Activated naive CD4-positive, alpha-beta T cell treated with anti-CD3 and anti-CD28 coated beads, Interleukin-2, amount 50 U/mL, for 72 hours (primary cell): ENCODE measurements at regions not wholly inside any gene's neighbourhood (a gene's known extent, or its start where the extent isn't known, plus 50 kb on each side); places are given as distances from the start of the nearest gene placed in this dataset.
A peak's percentile ranks its signal among the peaks of the same experiment; 100 is the strongest.

ENCODE experiments used
- ATAC-seq, 2 donors: fragments of 150-1000 bp; cut with Tn5 transposase; 2 replicates each; pipeline ENCODE4 v1.10.0; 2021; ENCODE audit warnings: mild to moderate bottlenecking in 2 of 2, moderate library complexity in 2 of 2
- DNase-seq, 2 donors: peaks; one replicate each; pipeline ENCODE4 v3.0.0; 2021 to 2022; ENCODE audit warnings: low spot score in 2 of 2
- H3K27ac Mint-ChIP-seq, 2 donors: one replicate each; pipeline ENCODE4 v1.8.0; 2022; ENCODE audit warnings: mild to moderate bottlenecking in 2 of 2, mixed read lengths in 2 of 2
- H3K36me3 Mint-ChIP-seq, 2 donors: one replicate each; pipeline ENCODE4 v1.8.0; 2022; ENCODE audit warnings: mixed read lengths in 2 of 2
- H3K9me3 Mint-ChIP-seq, 2 donors: one replicate each; pipeline ENCODE4 v1.8.0; 2022; ENCODE audit warnings: mixed read lengths in 2 of 2

DNA sequence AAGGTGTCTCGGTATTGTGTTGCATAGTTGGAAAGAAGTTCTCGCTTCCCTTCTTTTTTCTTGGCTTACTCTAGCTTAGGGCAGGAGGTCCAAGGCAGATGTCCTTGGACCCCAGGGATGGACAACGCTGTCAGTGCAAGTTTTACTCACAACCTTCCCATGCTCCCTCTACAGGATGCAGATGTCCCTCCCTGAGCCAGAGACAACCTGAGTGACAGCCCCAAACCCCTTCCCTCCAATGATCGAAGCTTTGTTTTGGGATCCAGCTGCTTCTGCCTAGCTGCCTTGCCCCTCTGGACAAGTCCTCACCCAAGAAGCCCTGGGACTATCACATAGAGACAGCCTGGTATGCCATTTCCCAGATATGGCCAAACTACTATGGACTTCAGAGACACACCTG is 112.0 kb upstream of the RAP1B start:
- H3K27ac Mint-ChIP-seq = no peak overlapping the region
- no peaks in the 10 kb centered on the region for H3K9me3 Mint-ChIP-seq
- ATAC-seq (no peak), DNase-seq (no peak)
- H3K36me3 Mint-ChIP-seq = peaks cover 0 to 5% of the 10 kb centered on the region in 2 donors

DNA sequence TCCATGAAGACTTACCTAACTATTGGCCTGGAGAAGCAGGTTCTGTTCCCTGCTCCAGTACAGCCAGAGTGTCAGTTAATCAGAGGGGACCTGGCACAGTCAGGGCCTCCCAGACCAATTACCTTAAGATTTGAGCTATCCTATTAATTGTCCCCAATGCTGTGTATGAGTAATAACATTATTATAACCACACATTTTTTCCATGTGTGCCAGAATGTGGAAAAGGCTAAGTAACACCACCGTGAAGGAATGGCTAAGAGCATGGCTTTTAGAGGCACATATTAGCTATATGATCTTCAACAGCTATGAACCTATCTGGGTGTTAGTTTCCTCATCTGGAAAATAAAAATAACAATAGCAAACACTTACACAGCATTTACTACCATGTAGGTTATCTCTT is 111.1 kb upstream of the RAP1B start:
- no peak for DNase-seq
- Mint-ChIP-seq H3K9me3 (no peaks in the 10 kb centered on the region), H3K27ac (no peak overlapping the region), H3K36me3 (peaks cover 0 to 5% of the 10 kb centered on the region in 2 donors)
- ATAC-seq = no peak

- H3K27ac Mint-ChIP-seq = no peak overlapping the region
- ATAC-seq (no peak), DNase-seq (no peak)
- peaks cover 2 to 5% of the 10 kb centered on the region in 2 donors for H3K36me3 Mint-ChIP-seq
- H3K9me3 Mint-ChIP-seq = peaks cover 0 to 5% of the 10 kb centered on the region in 2 donors
These were observed 109.5 kb upstream of the RAP1B start for GRCh38 chr12:68501226-68501625.

DNA sequence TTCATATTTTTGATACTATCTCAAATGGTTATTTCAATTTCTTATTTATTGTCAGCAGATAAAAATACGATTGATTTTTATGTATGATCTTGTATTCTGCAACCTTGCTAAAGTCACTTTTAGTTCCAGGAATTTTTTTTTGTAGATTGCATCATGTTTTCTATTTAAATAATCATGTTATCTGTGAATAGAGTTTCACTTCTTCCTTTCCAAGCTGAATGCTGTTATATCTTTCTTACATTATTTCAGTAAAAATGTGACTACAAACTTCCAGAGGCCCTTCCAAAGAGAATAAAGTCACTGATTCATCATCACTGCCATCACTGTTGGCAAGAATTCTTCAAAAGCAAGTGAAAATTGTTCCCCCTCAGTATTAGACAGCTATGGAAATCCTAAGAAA is 104.7 kb upstream of the RAP1B start:
- DNase-seq = no peak
- Mint-ChIP-seq H3K27ac (no peak overlapping the region), H3K9me3 (peaks cover 0 to 11% of the 10 kb centered on the region in 2 donors), H3K36me3 (peaks cover 0 to 8% of the 10 kb centered on the region in 2 donors)
- ATAC-seq = no peak

GRCh38 chr12:68506619-68507018 is 104.1 kb upstream of the RAP1B start:
- Mint-ChIP-seq H3K27ac (no peak overlapping the region), H3K36me3 (peaks cover 0 to 8% of the 10 kb centered on the region in 2 donors)
- peak in 1 of 2 donors; percentile 40 for ATAC-seq

GRCh38 chr12:68507657-68508056 is 103.0 kb upstream of the RAP1B start:
- no peak for DNase-seq
- Mint-ChIP-seq H3K36me3 (peaks cover 0 to 11% of the 10 kb centered on the region in 2 donors), H3K9me3 (peaks cover 1 to 13% of the 10 kb centered on the region in 2 donors), H3K27ac (no peak overlapping the region)
- ATAC-seq = no peak

More at GRCh38 chr12:68506619-68507018, 104.1 kb upstream of the RAP1B start:
- DNase-seq = no peak
- H3K9me3 Mint-ChIP-seq = peaks cover 0 to 11% of the 10 kb centered on the region in 2 donors

- no peak for ATAC-seq
- Mint-ChIP-seq H3K9me3 (peaks cover 4 to 16% of the 10 kb centered on the region in 2 donors), H3K36me3 (peaks cover 0 to 14% of the 10 kb centered on the region in 2 donors), H3K27ac (no peak overlapping the region)
- no peak for DNase-seq
These were observed 102.1 kb upstream of the RAP1B start for GRCh38 chr12:68508576-68508975.

DNA sequence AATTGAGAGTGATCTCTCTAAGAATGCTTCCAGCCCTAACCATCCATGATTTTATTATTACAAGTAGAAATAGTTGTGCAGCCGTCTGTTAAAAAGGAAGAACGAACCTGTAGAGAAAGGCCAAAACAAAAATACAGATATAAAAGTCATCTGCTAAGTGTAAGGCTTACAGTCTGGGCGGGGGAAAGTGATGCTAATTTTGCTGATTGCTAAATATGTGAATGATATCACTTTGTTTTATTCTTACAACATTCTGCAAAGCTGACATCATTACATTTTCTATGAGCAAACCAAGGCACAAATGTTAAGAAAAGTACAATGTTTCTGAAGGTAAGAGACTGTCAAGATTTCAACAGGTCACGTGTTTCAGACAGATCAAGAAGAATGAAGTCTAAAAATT is 101.5 kb upstream of the RAP1B start:
- no peak for DNase-seq
- H3K27ac Mint-ChIP-seq = no peak overlapping the region
- H3K9me3 Mint-ChIP-seq = peaks cover 4 to 16% of the 10 kb centered on the region in 2 donors
- no peak for ATAC-seq
- peaks cover 0 to 14% of the 10 kb centered on the region in 2 donors for H3K36me3 Mint-ChIP-seq

- no peak for DNase-seq
- H3K27ac Mint-ChIP-seq = no peak overlapping the region
- no peak for ATAC-seq
These were observed 100.3 kb upstream of the RAP1B start for GRCh38 chr12:68510397-68510796.

DNA sequence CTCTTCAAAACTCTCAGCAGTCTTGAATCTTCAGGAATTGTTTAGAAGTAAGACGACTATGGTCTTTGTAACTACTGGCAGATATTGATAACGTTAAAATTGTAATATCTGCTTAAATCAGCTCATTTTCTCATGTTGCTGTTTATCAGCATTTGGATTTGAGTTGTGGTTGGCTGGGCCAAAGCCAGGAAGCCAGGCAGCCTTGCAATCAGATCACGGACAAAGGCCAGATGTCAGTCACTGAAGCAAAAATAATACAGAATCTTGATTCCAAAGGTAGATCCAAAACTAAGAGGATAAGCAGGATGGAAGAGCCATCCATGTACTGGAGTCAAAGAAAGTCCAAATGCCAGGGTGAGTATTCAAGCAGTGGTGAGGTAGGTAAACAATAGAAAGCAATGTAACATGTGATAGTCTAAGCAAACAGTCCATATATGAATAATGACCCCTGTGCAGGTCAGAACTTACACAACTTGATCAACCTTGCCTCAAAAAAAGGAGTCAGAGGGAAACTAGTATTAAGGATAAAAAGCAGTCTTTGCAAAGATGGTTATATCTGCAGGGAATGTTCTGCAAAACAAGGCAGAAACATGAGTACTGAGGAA is 95.8 kb upstream of the RAP1B start:
- H3K36me3 Mint-ChIP-seq = peaks cover 0 to 6% of the 10 kb centered on the region in 2 donors
- no peak overlapping the region for H3K27ac Mint-ChIP-seq
- DNase-seq (no peak), ATAC-seq (no peak)
- peaks cover 4 to 5% of the 10 kb centered on the region in 2 donors for H3K9me3 Mint-ChIP-seq

More at GRCh38 chr12:68510397-68510796, 100.3 kb upstream of the RAP1B start:
- Mint-ChIP-seq H3K36me3 (peaks cover 0 to 14% of the 10 kb centered on the region in 2 donors), H3K9me3 (peaks cover 4 to 16% of the 10 kb centered on the region in 2 donors)

GRCh38 chr12:68515793-68516192 is 94.9 kb upstream of the RAP1B start:
- peaks cover 4 to 5% of the 10 kb centered on the region in 2 donors for H3K9me3 Mint-ChIP-seq
- peaks cover 0 to 6% of the 10 kb centered on the region in 2 donors for H3K36me3 Mint-ChIP-seq

DNA sequence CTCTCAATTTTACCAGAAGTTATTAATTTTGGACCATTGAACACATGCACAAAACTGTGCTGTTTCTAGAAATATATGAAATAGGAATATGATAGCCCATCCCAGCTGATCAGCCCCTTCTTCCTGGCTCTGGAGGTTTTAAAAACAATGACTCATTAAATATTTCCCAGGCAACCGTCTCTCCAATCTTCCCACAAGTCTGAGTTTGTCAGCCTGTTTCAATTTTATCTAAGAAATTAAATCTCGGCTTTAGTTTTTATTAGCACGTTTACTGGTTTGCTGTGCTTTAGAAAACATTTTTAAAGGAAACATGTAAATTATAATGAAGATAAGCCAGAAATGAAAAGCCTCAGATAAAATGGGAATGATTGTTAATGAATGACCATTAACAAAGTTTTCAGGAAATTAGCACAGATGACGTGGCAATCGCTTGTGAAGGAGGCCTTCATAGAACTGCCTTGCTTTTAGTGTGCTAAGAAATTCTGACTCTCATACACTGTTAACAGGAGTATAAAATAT is 89.3 kb upstream of the RAP1B start:
- no peaks in the 10 kb centered on the region for H3K36me3 Mint-ChIP-seq
- no peaks in the 10 kb centered on the region for H3K9me3 Mint-ChIP-seq
- no peak overlapping the region for H3K27ac Mint-ChIP-seq
- DNase-seq (no peak), ATAC-seq (no peak)

More at GRCh38 chr12:68515793-68516192, 94.9 kb upstream of the RAP1B start:
- DNase-seq = no peak
- no peak overlapping the region for H3K27ac Mint-ChIP-seq
- ATAC-seq = no peak

GRCh38 chr12:68521848-68522502 is 88.7 kb upstream of the RAP1B start:
- Mint-ChIP-seq H3K27ac (no peak overlapping the region), H3K9me3 (no peaks in the 10 kb centered on the region), H3K36me3 (no peaks in the 10 kb centered on the region)
- ATAC-seq (no peak), DNase-seq (no peak)

- no peak for ATAC-seq
These were observed 81.2 kb upstream of the RAP1B start for GRCh38 chr12:68529466-68529865.

DNA sequence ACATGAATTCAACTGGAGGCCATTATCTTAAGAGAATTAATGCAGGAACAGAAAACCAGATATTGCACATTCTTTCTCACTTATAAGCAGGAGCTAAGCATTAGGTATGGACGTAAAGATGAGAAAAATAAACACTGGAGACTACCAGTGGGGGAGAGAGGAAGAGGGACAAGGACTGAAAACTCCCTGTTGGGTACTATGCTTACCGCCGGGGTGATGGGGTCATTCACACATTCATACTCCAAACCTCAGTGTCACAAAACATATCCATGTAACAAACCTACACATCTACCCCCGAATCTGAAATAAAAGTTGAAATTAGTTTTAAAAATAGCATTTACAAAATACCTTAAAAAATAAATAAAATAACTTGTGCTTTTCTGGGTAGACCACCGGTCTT is 80.8 kb upstream of the RAP1B start:
- ATAC-seq (no peak), DNase-seq (no peak)
- no peak overlapping the region for H3K27ac Mint-ChIP-seq
- no peaks in the 10 kb centered on the region for H3K36me3 Mint-ChIP-seq
- H3K9me3 Mint-ChIP-seq = no peaks in the 10 kb centered on the region

More at GRCh38 chr12:68529466-68529865, 81.2 kb upstream of the RAP1B start:
- no peaks in the 10 kb centered on the region for H3K36me3 Mint-ChIP-seq
- DNase-seq = no peak
- H3K27ac Mint-ChIP-seq = no peak overlapping the region
- H3K9me3 Mint-ChIP-seq = no peaks in the 10 kb centered on the region

GRCh38 chr12:68530299-68530698 is 80.4 kb upstream of the RAP1B start:
- DNase-seq (no peak), ATAC-seq (no peak)
- Mint-ChIP-seq H3K36me3 (no peaks in the 10 kb centered on the region), H3K27ac (no peak overlapping the region), H3K9me3 (no peaks in the 10 kb centered on the region)

GRCh38 chr12:68530965-68531364 is 79.7 kb upstream of the RAP1B start:
- H3K9me3 Mint-ChIP-seq = no peaks in the 10 kb centered on the region
- no peak for DNase-seq
- H3K36me3 Mint-ChIP-seq = no peaks in the 10 kb centered on the region
- ATAC-seq = no peak
- no peak overlapping the region for H3K27ac Mint-ChIP-seq
